ENCODE measurements at regions not wholly inside any gene's neighbourhood (a gene's known extent, or its start where the extent isn't known, plus 50 kb on each side); places are given as distances from the start of the nearest gene placed in this dataset.

DNA sequence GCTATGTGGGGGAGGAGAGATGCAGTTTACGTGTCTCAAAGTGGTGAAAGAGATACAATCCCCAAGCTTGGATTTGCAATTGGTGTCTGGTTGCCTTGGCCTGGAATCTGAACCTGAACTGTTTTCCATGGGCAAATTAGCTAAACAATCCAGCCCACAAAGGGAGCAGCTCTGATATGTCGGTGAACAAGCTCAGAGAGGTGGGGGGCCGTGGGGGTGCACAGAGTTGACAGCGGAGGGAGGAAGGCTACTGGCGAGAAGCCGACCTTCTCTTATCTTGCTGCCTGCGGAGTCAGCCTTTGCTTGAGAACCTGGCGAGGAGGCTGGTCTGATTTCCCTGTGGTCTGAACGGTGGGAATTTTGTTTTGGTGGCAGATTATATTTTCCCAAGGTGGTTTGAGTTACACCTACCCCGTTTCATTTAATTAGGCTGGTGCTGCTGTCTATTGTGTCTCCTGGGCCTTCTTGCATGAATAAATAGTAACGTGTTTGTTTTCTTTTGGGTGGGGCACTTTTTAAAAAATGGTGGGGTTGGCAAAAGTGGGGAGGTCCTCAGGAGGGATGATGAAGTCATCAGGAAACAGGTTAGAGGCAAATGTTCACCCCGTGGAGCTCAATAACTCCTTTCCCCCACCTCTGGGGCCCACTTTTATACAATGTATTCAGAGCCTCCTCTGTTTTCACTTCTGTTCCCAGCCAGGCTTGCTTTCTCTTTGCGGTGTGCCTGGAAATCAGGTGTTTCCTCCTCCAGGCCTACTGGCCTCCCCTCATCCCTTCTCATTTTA is 80.9 kb upstream of the IGFBP5 start:
- intact Hi-C loops (cut with micrococcal nuclease; ENCODE audit: unreplicated experiment), result loop anchor here (2.0 to 10.0 kb wide), 3 partner anchors 77 to 119 kb away; no protein-coding TSS in a partner anchor
- H3K4me1 ChIP-seq, result 0 out of 2 replicates have a peak, but pooled peaks cover 2% of the 10 kb centered on the region
- H3K4me3 ChIP-seq (ENCODE audit: low read depth, low read length), result no peak overlapping the region
- no peaks in the 10 kb centered on the region for H3K27me3 ChIP-seq (replicated peaks; ENCODE audit: control insufficient read depth, insufficient read depth, low read length)
- Mint-ChIP-seq H3K9me3 (ENCODE audit: unreplicated experiment) (peaks cover 9% of the 10 kb centered on the region), H3K36me3 (ENCODE audit: insufficient read depth, unreplicated experiment) (no peaks in the 10 kb centered on the region), H3K4me3 (ENCODE audit: unreplicated experiment) (no peak overlapping the region), H3K27ac (ENCODE audit: unreplicated experiment) (no peak overlapping the region), H3K27me3 (ENCODE audit: insufficient read depth, unreplicated experiment) (peaks cover 12% of the 10 kb centered on the region), H3K4me1 (ENCODE audit: low read depth, unreplicated experiment) (no peaks in the 10 kb centered on the region)
- TF ChIP-seq, protein P1, sequence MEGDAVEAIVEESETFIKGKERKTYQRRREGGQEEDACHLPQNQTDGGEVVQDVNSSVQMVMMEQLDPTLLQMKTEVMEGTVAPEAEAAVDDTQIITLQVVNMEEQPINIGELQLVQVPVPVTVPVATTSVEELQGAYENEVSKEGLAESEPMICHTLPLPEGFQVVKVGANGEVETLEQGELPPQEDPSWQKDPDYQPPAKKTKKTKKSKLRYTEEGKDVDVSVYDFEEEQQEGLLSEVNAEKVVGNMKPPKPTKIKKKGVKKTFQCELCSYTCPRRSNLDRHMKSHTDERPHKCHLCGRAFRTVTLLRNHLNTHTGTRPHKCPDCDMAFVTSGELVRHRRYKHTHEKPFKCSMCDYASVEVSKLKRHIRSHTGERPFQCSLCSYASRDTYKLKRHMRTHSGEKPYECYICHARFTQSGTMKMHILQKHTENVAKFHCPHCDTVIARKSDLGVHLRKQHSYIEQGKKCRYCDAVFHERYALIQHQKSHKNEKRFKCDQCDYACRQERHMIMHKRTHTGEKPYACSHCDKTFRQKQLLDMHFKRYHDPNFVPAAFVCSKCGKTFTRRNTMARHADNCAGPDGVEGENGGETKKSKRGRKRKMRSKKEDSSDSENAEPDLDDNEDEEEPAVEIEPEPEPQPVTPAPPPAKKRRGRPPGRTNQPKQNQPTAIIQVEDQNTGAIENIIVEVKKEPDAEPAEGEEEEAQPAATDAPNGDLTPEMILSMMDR (IDR thresholded peaks at IDR 0.05; ENCODE audit: insufficient read depth in 1 of 2, low read depth in 1 of 2, low read length in 1 of 2, severe bottlenecking in 1 of 2, unreplicated experiment in 1 of 2), result no peak
- POLR2A ChIA-PET, result no interaction called here
- DNase-seq, result no peak
- BruUV-seq (replicated peaks), result no TSS peak
- CTCF ChIA-PET, result no interaction called here
- no peaks in the 10 kb centered on the region for H3K36me3 ChIP-seq (ENCODE audit: control insufficient read depth, insufficient read depth, low read length)
- H3K9me3 ChIP-seq, result no peaks in the 10 kb centered on the region

DNA sequence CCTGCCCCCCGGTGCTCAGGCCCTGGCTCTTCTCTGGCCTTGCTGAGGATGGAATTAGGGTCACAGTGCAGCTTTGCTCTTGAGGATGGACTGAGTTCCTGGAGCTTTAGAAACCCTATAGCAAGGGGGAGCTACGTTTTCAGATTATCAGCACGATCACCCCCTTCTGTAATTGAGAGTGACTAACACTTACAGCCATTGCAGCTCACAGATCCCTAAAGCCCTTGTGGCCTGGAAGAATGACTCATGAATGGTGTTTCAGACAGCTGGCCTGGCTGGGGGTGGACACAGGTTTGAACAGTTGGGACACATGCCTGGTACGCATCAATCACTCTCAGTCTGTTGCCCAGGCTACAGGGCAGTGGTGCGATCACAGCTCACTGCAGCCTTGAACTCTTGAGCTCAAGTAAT is 79.7 kb upstream of the IGFBP5 start:
- Mint-ChIP-seq H3K4me3 (ENCODE audit: unreplicated experiment) (no peak overlapping the region), H3K4me1 (ENCODE audit: low read depth, unreplicated experiment) (no peaks in the 10 kb centered on the region), H3K9me3 (ENCODE audit: unreplicated experiment) (peaks cover 9% of the 10 kb centered on the region), H3K36me3 (ENCODE audit: insufficient read depth, unreplicated experiment) (no peaks in the 10 kb centered on the region), H3K27ac (ENCODE audit: unreplicated experiment) (no peak overlapping the region), H3K27me3 (ENCODE audit: insufficient read depth, unreplicated experiment) (peaks cover 12% of the 10 kb centered on the region)
- TF ChIP-seq, protein P1 (IDR thresholded peaks at IDR 0.05; ENCODE audit: insufficient read depth in 1 of 2, low read depth in 1 of 2, low read length in 1 of 2, severe bottlenecking in 1 of 2, unreplicated experiment in 1 of 2), result no peak
- no peaks in the 10 kb centered on the region for H3K36me3 ChIP-seq (ENCODE audit: control insufficient read depth, insufficient read depth, low read length)
- intact Hi-C loops (cut with micrococcal nuclease; ENCODE audit: unreplicated experiment), result loop anchor here (10.0 kb wide), 2 partner anchors 80 to 120 kb away; no protein-coding TSS in a partner anchor
- DNase-seq, result no peak
- no peak overlapping the region for H3K4me3 ChIP-seq (ENCODE audit: low read depth, low read length)
- H3K27me3 ChIP-seq (replicated peaks; ENCODE audit: control insufficient read depth, insufficient read depth, low read length), result no peaks in the 10 kb centered on the region; the same call in 1 of the 2 replicates
- CTCF ChIA-PET, result interaction anchor here (0.6 kb wide), 2 partner anchors 386 to 736 kb away, joined by 3 read pairs; no protein-coding TSS in a partner anchor
- H3K9me3 ChIP-seq, result no peaks in the 10 kb centered on the region
- BruUV-seq (replicated peaks), result no TSS peak
- no peaks in the 10 kb centered on the region for H3K4me1 ChIP-seq
- POLR2A ChIA-PET, result no interaction called here

DNA sequence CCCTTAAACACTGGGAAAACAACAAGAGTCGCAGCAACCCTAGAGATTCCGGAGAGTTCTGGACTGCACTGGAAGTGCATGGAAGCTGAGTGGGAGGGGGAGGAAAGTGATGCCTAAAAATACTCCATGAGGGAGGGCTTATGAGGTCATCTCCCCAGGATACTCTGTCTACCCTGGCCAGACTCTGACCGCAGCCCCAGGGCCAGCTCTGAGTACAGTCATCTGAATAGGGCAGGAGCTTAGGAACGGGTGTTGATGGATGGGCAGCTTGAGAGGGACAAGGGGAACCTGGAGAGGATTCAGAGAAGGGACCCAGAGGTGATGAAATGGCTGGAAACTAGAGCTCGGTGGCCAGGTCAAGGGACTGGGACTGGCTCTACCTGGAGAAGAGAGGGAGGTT is 79.3 kb upstream of the IGFBP5 start:
- Mint-ChIP-seq H3K27me3 (ENCODE audit: insufficient read depth, unreplicated experiment) (peaks cover 12% of the 10 kb centered on the region), H3K27ac (ENCODE audit: unreplicated experiment) (no peak overlapping the region), H3K4me1 (ENCODE audit: low read depth, unreplicated experiment) (no peaks in the 10 kb centered on the region), H3K9me3 (ENCODE audit: unreplicated experiment) (peaks cover 9% of the 10 kb centered on the region), H3K4me3 (ENCODE audit: unreplicated experiment) (no peak overlapping the region), H3K36me3 (ENCODE audit: insufficient read depth, unreplicated experiment) (no peaks in the 10 kb centered on the region)
- H3K4me3 ChIP-seq (ENCODE audit: low read depth, low read length), result no peak overlapping the region
- ChIA-PET CTCF (interaction anchor here (0.6 kb wide), 2 partner anchors 387 to 736 kb away, joined by 3 read pairs; no protein-coding TSS in a partner anchor), POLR2A (no interaction called here)
- intact Hi-C loops (cut with micrococcal nuclease; ENCODE audit: unreplicated experiment), result loop anchor here (10.0 kb wide), 2 partner anchors 80 to 120 kb away; no protein-coding TSS in a partner anchor
- DNase-seq, result no peak
- TF ChIP-seq, protein P1 (IDR thresholded peaks at IDR 0.05; ENCODE audit: insufficient read depth in 1 of 2, low read depth in 1 of 2, low read length in 1 of 2, severe bottlenecking in 1 of 2, unreplicated experiment in 1 of 2), result no peak
- no peaks in the 10 kb centered on the region for H3K36me3 ChIP-seq (ENCODE audit: control insufficient read depth, insufficient read depth, low read length)
- no TSS peak for BruUV-seq (replicated peaks)
- no peaks in the 10 kb centered on the region for H3K9me3 ChIP-seq
- no peaks in the 10 kb centered on the region for H3K4me1 ChIP-seq
- H3K27me3 ChIP-seq (replicated peaks; ENCODE audit: control insufficient read depth, insufficient read depth, low read length), result no peaks in the 10 kb centered on the region; the same call in 1 of the 2 replicates
